Esophagus squamous epithelium (tissue), 5 donors: ENCODE measurements at regions not wholly inside any gene's neighbourhood (a gene's known extent, or its start where the extent isn't known, plus 50 kb on each side); places are given as distances from the start of the nearest gene placed in this dataset.

Experiments
- DNase-seq: peaks from one replicate; lab custom pipeline; 2025; lab: John Stamatoyannopoulos, UW
- H3K27ac ChIP-seq, 4 donors: fragments of 200-600 bp; sonication (generic); one replicate each; pipeline ENCODE4 v1.5.1; 2016 to 2019; ENCODE audit warnings: mild to moderate bottlenecking in 1 of 4
- H3K27me3 ChIP-seq, 4 donors: fragments of 200-600 bp; sonication (generic); 1 replicate in 3 of 4; 2 replicates in 1 of 4; pipeline versions ENCODE4 v1.5.1 to v1.6.0; 2017 to 2021; ENCODE audit warnings: antibody characterized with exemption in 1 of 4
- H3K36me3 ChIP-seq, 3 donors: fragments of 200-600 bp; sonication (generic); one replicate each; pipeline ENCODE4 v1.5.1; 2016 to 2019
- H3K4me1 ChIP-seq, 3 donors: fragments of 200-600 bp; sonication (generic); one replicate each; pipeline ENCODE4 v1.5.1; 2017 to 2019
- H3K4me3 ChIP-seq, 4 donors: fragments of 200-600 bp; sonication (generic); 1 replicate in 3 of 4; 2 replicates in 1 of 4; pipeline ENCODE4 v1.5.1; 2016 to 2019; ENCODE audit warnings: mild to moderate bottlenecking in 2 of 4, moderate library complexity in 1 of 4
- H3K9me3 ChIP-seq, 3 donors: fragments of 200-600 bp; sonication (generic); one replicate each; pipeline ENCODE4 v1.5.1; 2016 to 2019
- CTCF ChIP-seq, 6 experiments: fragments of 450-650 bp in 4 of 6; fragments of 200-600 bp in 2 of 6; sonication (generic) in 2 of 6; IDR thresholded peaks; one replicate each; pipeline ENCODE4 v1.5.1; 2016 to 2019; ENCODE audit warnings: antibody characterized with exemption in 6 of 6, mild to moderate bottlenecking in 4 of 6, moderate library complexity in 4 of 6
- POLR2A ChIP-seq, 4 donors: fragments of 450-650 bp; IDR thresholded peaks; one replicate each; pipeline ENCODE4 v1.6.1; 2017; ENCODE audit warnings: antibody characterized with exemption in 4 of 4, mild to moderate bottlenecking in 4 of 4, moderate library complexity in 3 of 4
- WGBS, 2 donors: methylation state at CpG; one replicate each; pipeline ENCODE4 v1.1.5; 2018; 5-methylcytosine and 5-hydroxymethylcytosine counted together
- intact Hi-C: fragments of 100-400 bp; cut with DNase I; formaldehyde crosslinking; loops from one replicate; pipeline ENCODE4 v1.15.0; 2022
- donor health status: DM: yes; HTN: yes; CAD: no.

- WGBS, 2 donors, result 37 to 50% methylated on average over 3 to 4 of the region's 4 CpGs
- intact Hi-C loops, result no loop called here
- no peaks in the 10 kb centered on the region for H3K9me3 ChIP-seq
- DNase-seq, result no peak
- no peaks in the 10 kb centered on the region for H3K36me3 ChIP-seq
- no peak overlapping the region for H3K4me3 ChIP-seq
- no peak for TF ChIP-seq CTCF (IDR thresholded peaks at IDR 0.05)
- no peak for TF ChIP-seq POLR2A (IDR thresholded peaks at IDR 0.05)
- peak overlapping the region in 2 of 4 donors; percentile 31 to 52 for H3K27ac ChIP-seq
- H3K4me1 ChIP-seq, result peaks cover 7 to 22% (median 17%) of the 10 kb centered on the region in 3 donors
- no peaks in the 10 kb centered on the region for H3K27me3 ChIP-seq
Observed at GRCh38 chr2:12177455-12178288, 431.2 kb downstream of the LPIN1 start.

GRCh38 chr2:12178289-12179080 is 432.1 kb downstream of the LPIN1 start:
- no peak for TF ChIP-seq POLR2A (IDR thresholded peaks at IDR 0.05)
- TF ChIP-seq CTCF (IDR thresholded peaks at IDR 0.05), result no peak
- H3K4me3 ChIP-seq, result no peak overlapping the region
- no peaks in the 10 kb centered on the region for H3K36me3 ChIP-seq
- peaks cover 7 to 22% (median 17%) of the 10 kb centered on the region in 3 donors for H3K4me1 ChIP-seq
- peak overlapping the region in 1 of 4 donors; percentile 52 for H3K27ac ChIP-seq
- intact Hi-C loops, result no loop called here
- H3K9me3 ChIP-seq, result no peaks in the 10 kb centered on the region
- WGBS, 2 donors, result 84 to 91% methylated on average over 5 to 6 of the region's 6 CpGs
- H3K27me3 ChIP-seq, result no peaks in the 10 kb centered on the region
- DNase-seq, result no peak

- no peaks in the 10 kb centered on the region for H3K9me3 ChIP-seq
- no peaks in the 10 kb centered on the region for H3K27me3 ChIP-seq
- no peaks in the 10 kb centered on the region for H3K36me3 ChIP-seq
- no peak for DNase-seq
- H3K27ac ChIP-seq, result no peak overlapping the region
- intact Hi-C loops, result no loop called here
- WGBS, 2 donors, result 81 to 90% methylated on average over 2 of the region's 2 CpGs
- H3K4me1 ChIP-seq, result peaks cover 7 to 22% (median 17%) of the 10 kb centered on the region in 3 donors
- TF ChIP-seq POLR2A (IDR thresholded peaks at IDR 0.05), result no peak
- TF ChIP-seq CTCF (IDR thresholded peaks at IDR 0.05), result no peak
- no peak overlapping the region for H3K4me3 ChIP-seq
Observed at GRCh38 chr2:12180031-12180430, 433.6 kb downstream of the LPIN1 start.

- Histone ChIP-seq H3K36me3 (no peaks in the 10 kb centered on the region), H3K9me3 (no peaks in the 10 kb centered on the region), H3K27me3 (no peaks in the 10 kb centered on the region), H3K4me1 (peaks cover 0 to 2% (median 0%) of the 10 kb centered on the region in 3 donors), H3K4me3 (no peak overlapping the region), H3K27ac (no peak overlapping the region)
- 93 to 97% methylated on average over 3 of the region's 3 CpGs for WGBS, 2 donors
- no peak for TF ChIP-seq POLR2A (IDR thresholded peaks at IDR 0.05)
- no peak for TF ChIP-seq CTCF (IDR thresholded peaks at IDR 0.05)
- no peak for DNase-seq
- intact Hi-C loops, result no loop called here
Observed at GRCh38 chr2:12183032-12183645, 436.7 kb downstream of the LPIN1 start.
